Mucosa of stomach (tissue), 1 donor: ENCODE measurements at regions not wholly inside any gene's neighbourhood (a gene's known extent, or its start where the extent isn't known, plus 50 kb on each side); places are given as distances from the start of the nearest gene placed in this dataset.

ENCODE experiments used
- H3K27me3 ChIP-seq: one replicate; pipeline ENCODE4 v1.7.0; 2013; ENCODE audit warnings: mild to moderate bottlenecking, low read length; ENCODE audit not compliant: control insufficient read depth, insufficient read depth
- H3K36me3 ChIP-seq: one replicate; pipeline ENCODE4 v1.7.0; 2013; ENCODE audit warnings: low read length; ENCODE audit not compliant: control insufficient read depth, insufficient read depth
- H3K4me1 ChIP-seq: one replicate; pipeline ENCODE4 v1.7.0; 2013; ENCODE audit warnings: mild to moderate bottlenecking, low read length; ENCODE audit not compliant: control insufficient read depth, insufficient read depth
- H3K4me3 ChIP-seq: one replicate; pipeline ENCODE4 v1.7.0; 2013; ENCODE audit warnings: low read length
- H3K9ac ChIP-seq: one replicate; pipeline ENCODE4 v1.7.0; 2013; ENCODE audit warnings: mild to moderate bottlenecking, low read length, moderate library complexity
- H3K9me3 ChIP-seq: one replicate; pipeline ENCODE4 v1.7.0; 2013; ENCODE audit warnings: mild to moderate bottlenecking, low read length, moderate library complexity; ENCODE audit not compliant: control insufficient read depth
- donor health status: Pancreatic carcinoma.

GRCh38 chr22:49630448-49630946 lies 197.2 kb downstream of the BRD1 start:
- Histone ChIP-seq H3K36me3 (no peaks in the 10 kb centered on the region), H3K4me1 (no peaks in the 10 kb centered on the region), H3K9ac (no peak overlapping the region), H3K9me3 (no peaks in the 10 kb centered on the region), H3K27me3 (peaks cover 5% of the 10 kb centered on the region), H3K4me3 (no peak overlapping the region)

GRCh38 chr22:49629586-49630447 lies 197.9 kb downstream of the BRD1 start:
- H3K36me3 ChIP-seq: no peaks in the 10 kb centered on the region
- H3K27me3 ChIP-seq: peaks cover 5% of the 10 kb centered on the region
- no peaks in the 10 kb centered on the region for H3K9me3 ChIP-seq
- no peak overlapping the region for H3K9ac ChIP-seq
- H3K4me3 ChIP-seq: no peak overlapping the region
- no peaks in the 10 kb centered on the region for H3K4me1 ChIP-seq

- H3K9me3 ChIP-seq: no peaks in the 10 kb centered on the region
- no peaks in the 10 kb centered on the region for H3K4me1 ChIP-seq
- no peak overlapping the region for H3K4me3 ChIP-seq
- H3K9ac ChIP-seq: no peak overlapping the region
- H3K27me3 ChIP-seq: peaks cover 5% of the 10 kb centered on the region
- no peaks in the 10 kb centered on the region for H3K36me3 ChIP-seq
Observed at GRCh38 chr22:49629261-49629570, 198.5 kb downstream of the BRD1 start.

GRCh38 chr22:49628391-49629260 lies 199.0 kb downstream of the BRD1 start:
- Histone ChIP-seq H3K9ac (no peak overlapping the region), H3K4me1 (no peaks in the 10 kb centered on the region), H3K4me3 (no peak overlapping the region), H3K9me3 (no peaks in the 10 kb centered on the region), H3K36me3 (no peaks in the 10 kb centered on the region), H3K27me3 (peaks cover 5% of the 10 kb centered on the region)

- H3K4me1 ChIP-seq: no peaks in the 10 kb centered on the region
- H3K4me3 ChIP-seq: no peak overlapping the region
- H3K9me3 ChIP-seq: no peaks in the 10 kb centered on the region
- H3K36me3 ChIP-seq: no peaks in the 10 kb centered on the region
- H3K27me3 ChIP-seq: peaks cover 3% of the 10 kb centered on the region
- no peak overlapping the region for H3K9ac ChIP-seq
Observed at GRCh38 chr22:49627217-49628181, 200.2 kb downstream of the BRD1 start.

- Histone ChIP-seq H3K36me3 (no peaks in the 10 kb centered on the region), H3K9ac (no peak overlapping the region), H3K4me1 (no peaks in the 10 kb centered on the region), H3K4me3 (no peak overlapping the region), H3K9me3 (no peaks in the 10 kb centered on the region), H3K27me3 (no peaks in the 10 kb centered on the region)
Observed at GRCh38 chr22:49626361-49627216, 201.1 kb downstream of the BRD1 start.

- no peaks in the 10 kb centered on the region for H3K27me3 ChIP-seq
- no peak overlapping the region for H3K4me3 ChIP-seq
- H3K9ac ChIP-seq: no peak overlapping the region
- no peaks in the 10 kb centered on the region for H3K36me3 ChIP-seq
- H3K9me3 ChIP-seq: no peaks in the 10 kb centered on the region
- H3K4me1 ChIP-seq: no peaks in the 10 kb centered on the region
Observed at GRCh38 chr22:49624421-49625177, 203.1 kb downstream of the BRD1 start.

GRCh38 chr22:49623715-49624114 lies 204.0 kb downstream of the BRD1 start:
- Histone ChIP-seq H3K27me3 (no peaks in the 10 kb centered on the region), H3K9ac (no peak overlapping the region), H3K4me3 (no peak overlapping the region), H3K9me3 (no peaks in the 10 kb centered on the region), H3K36me3 (no peaks in the 10 kb centered on the region), H3K4me1 (no peaks in the 10 kb centered on the region)

- H3K36me3 ChIP-seq: no peaks in the 10 kb centered on the region
- H3K9me3 ChIP-seq: no peaks in the 10 kb centered on the region
- H3K4me1 ChIP-seq: no peaks in the 10 kb centered on the region
- no peak overlapping the region for H3K9ac ChIP-seq
- no peak overlapping the region for H3K4me3 ChIP-seq
- H3K27me3 ChIP-seq: no peaks in the 10 kb centered on the region
Observed at GRCh38 chr22:49623176-49623575, 204.5 kb downstream of the BRD1 start.

GRCh38 chr22:49622241-49623105 lies 205.2 kb downstream of the BRD1 start:
- no peaks in the 10 kb centered on the region for H3K9me3 ChIP-seq
- no peaks in the 10 kb centered on the region for H3K36me3 ChIP-seq
- H3K9ac ChIP-seq: no peak overlapping the region
- no peak overlapping the region for H3K4me3 ChIP-seq
- no peaks in the 10 kb centered on the region for H3K27me3 ChIP-seq
- no peaks in the 10 kb centered on the region for H3K4me1 ChIP-seq
